Loucy (cell line): ENCODE measurements at regions not wholly inside any gene's neighbourhood (a gene's known extent, or its start where the extent isn't known, plus 50 kb on each side); places are given as distances from the start of the nearest gene placed in this dataset.

Source experiments
- CTCF ChIP-seq: fragments of 200-600 bp; sonication (generic); conservative IDR thresholded peaks from 2 replicates; pipeline ENCODE4 v1.5.1; 2014; ENCODE audit warnings: mild to moderate bottlenecking, antibody characterized with exemption, low read length
- EZH2phosphoT487 ChIP-seq: fragments of 200-600 bp; IDR thresholded peaks from 2 replicates; pipeline ENCODE4 v1.6.1; 2018; ENCODE audit warnings: antibody characterized with exemption, mild to moderate bottlenecking, moderate library complexity, borderline replicate concordance

DNA sequence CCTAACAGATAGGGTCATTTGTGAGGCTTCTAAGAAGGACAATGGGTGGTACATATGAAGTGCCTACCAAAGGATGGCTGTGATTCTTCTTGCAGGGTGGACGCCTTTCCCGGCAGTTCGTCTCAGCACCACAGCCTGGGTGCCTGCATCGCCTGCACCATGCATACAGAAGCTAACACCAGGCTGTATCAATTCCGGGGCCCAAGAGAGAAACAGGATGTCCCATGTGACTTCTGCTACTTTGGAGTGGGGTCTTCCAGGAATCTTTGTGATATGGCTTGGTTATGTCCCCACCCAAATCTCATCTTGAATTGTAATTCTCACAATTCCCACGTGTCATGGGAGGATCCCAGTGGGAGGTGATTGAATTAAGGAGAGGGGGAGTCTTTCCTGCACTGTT, 251.6 kb upstream of the TNRC6C start:
- no peak for TF ChIP-seq CTCF
- TF ChIP-seq EZH2phosphoT487: no peak
